ENCODE measurements at regions not wholly inside any gene's neighbourhood (a gene's known extent, or its start where the extent isn't known, plus 50 kb on each side); places are given as distances from the start of the nearest gene placed in this dataset.

GRCh38 chr2:150620416-150620815 is 132.9 kb upstream of the RND3 start:
- peaks cover 15% of the 10 kb centered on the region for H3K4me1 ChIP-seq
- intact Hi-C loops (cut with DNase I; ENCODE audit: low total_unique reads) = no loop called here

GRCh38 chr2:150619607-150620330 is 132.3 kb upstream of the RND3 start:
- Histone ChIP-seq H3K36me3 (ENCODE audit: low read depth, missing control alignments) (no peaks in the 10 kb centered on the region), H3K27me3 (no peaks in the 10 kb centered on the region), H3K9me3 (no peaks in the 10 kb centered on the region), H3K27ac (peak overlapping the region; percentile 19 to 78), H3K4me1 (peaks cover 15% of the 10 kb centered on the region), H3K4me3 (no peak overlapping the region)
- intact Hi-C loops (cut with DNase I; ENCODE audit: low total_unique reads) = no loop called here
- DNase-seq = peak; percentile 28
- WGBS, 2 donors = 46 to 59% methylated on average over 5 of the region's 5 CpGs
- TF ChIP-seq POLR2A (IDR thresholded peaks at IDR 0.05) = no peak
- TF ChIP-seq CTCF (IDR thresholded peaks at IDR 0.05) = no peak

More at GRCh38 chr2:150620416-150620815, 132.9 kb upstream of the RND3 start:
- Histone ChIP-seq H3K4me3 (no peak overlapping the region), H3K27ac (peak overlapping the region; percentile 19 to 78), H3K27me3 (no peaks in the 10 kb centered on the region), H3K36me3 (ENCODE audit: low read depth, missing control alignments) (no peaks in the 10 kb centered on the region), H3K9me3 (no peaks in the 10 kb centered on the region)
- TF ChIP-seq CTCF (IDR thresholded peaks at IDR 0.05) (no peak), POLR2A (IDR thresholded peaks at IDR 0.05) (no peak)
- DNase-seq = no peak

- no peak overlapping the region for H3K4me3 ChIP-seq
- no peaks in the 10 kb centered on the region for H3K9me3 ChIP-seq
- no peak for TF ChIP-seq CTCF (IDR thresholded peaks at IDR 0.05)
- TF ChIP-seq POLR2A (IDR thresholded peaks at IDR 0.05) = no peak
- H3K4me1 ChIP-seq = peaks cover 15% of the 10 kb centered on the region
- intact Hi-C loops (cut with DNase I; ENCODE audit: low total_unique reads) = no loop called here
- WGBS, 2 donors = 52 to 62% methylated on average over 7 of the region's 7 CpGs
- no peaks in the 10 kb centered on the region for H3K36me3 ChIP-seq (ENCODE audit: low read depth, missing control alignments)
- no peaks in the 10 kb centered on the region for H3K27me3 ChIP-seq
- DNase-seq = no peak
- H3K27ac ChIP-seq = peak overlapping the region in 1 of 2 donors; percentile 21
Measured at GRCh38 chr2:150618245-150618895, 130.9 kb upstream of the RND3 start.

GRCh38 chr2:150617351-150617978 is 130.0 kb upstream of the RND3 start:
- peaks cover 15% of the 10 kb centered on the region for H3K4me1 ChIP-seq
- H3K4me3 ChIP-seq = no peak overlapping the region
- intact Hi-C loops (cut with DNase I; ENCODE audit: low total_unique reads) = no loop called here
- DNase-seq = no peak
- TF ChIP-seq POLR2A (IDR thresholded peaks at IDR 0.05) (no peak), CTCF (IDR thresholded peaks at IDR 0.05) (no peak)
- no peaks in the 10 kb centered on the region for H3K9me3 ChIP-seq
- H3K36me3 ChIP-seq (ENCODE audit: low read depth, missing control alignments) = no peaks in the 10 kb centered on the region
- 87 to 96% methylated on average over 6 of the region's 6 CpGs for WGBS, 2 donors
- no peak overlapping the region for H3K27ac ChIP-seq
- no peaks in the 10 kb centered on the region for H3K27me3 ChIP-seq

Measured in testis (tissue), 2 donors.